Adipocyte (in vitro differentiated cells): ENCODE measurements at regions not wholly inside any gene's neighbourhood (a gene's known extent, or its start where the extent isn't known, plus 50 kb on each side); places are given as distances from the start of the nearest gene placed in this dataset.
A peak's percentile ranks its signal among the peaks of the same experiment; 100 is the strongest.

Source experiments
- DNase-seq: peaks from one replicate; pipeline ENCODE4 v3.0.0-alpha.2; 2015; ENCODE audit warnings: low read depth
- H3K27me3 ChIP-seq: replicated peaks from 2 replicates; pipeline ENCODE4 v1.7.0; 2013; ENCODE audit warnings: mild to moderate bottlenecking, low read length, moderate library complexity; ENCODE audit not compliant: control insufficient read depth, insufficient read depth
- H3K36me3 ChIP-seq: 2 replicates; pipeline ENCODE4 v1.7.0; 2013; ENCODE audit warnings: low read length, mild to moderate bottlenecking, moderate library complexity; ENCODE audit not compliant: control insufficient read depth, insufficient read depth, severe bottlenecking
- H3K4me1 ChIP-seq: 2 replicates; pipeline ENCODE4 v1.7.0; 2013; ENCODE audit warnings: mild to moderate bottlenecking, low read length, moderate library complexity; ENCODE audit not compliant: control insufficient read depth, insufficient read depth
- H3K4me3 ChIP-seq: 2 replicates; pipeline ENCODE4 v1.7.0; 2013; ENCODE audit warnings: mild to moderate bottlenecking, low read length, moderate library complexity
- H3K9ac ChIP-seq: 2 replicates; pipeline ENCODE4 v1.7.0; 2013; ENCODE audit warnings: mild to moderate bottlenecking, low read length, moderate library complexity
- H3K9me3 ChIP-seq: 2 replicates; pipeline ENCODE4 v1.7.0; 2013; ENCODE audit warnings: mild to moderate bottlenecking, low read length, moderate library complexity; ENCODE audit not compliant: control insufficient read depth

GRCh38 chr4:97353876-97354275 is 789.4 kb downstream of the STPG2 start:
- DNase-seq: no peak
- Histone ChIP-seq H3K27me3 (no peaks in the 10 kb centered on the region), H3K9ac (no peak overlapping the region), H3K4me3 (no peak overlapping the region), H3K36me3 (no peaks in the 10 kb centered on the region), H3K4me1 (no peaks in the 10 kb centered on the region), H3K9me3 (no peaks in the 10 kb centered on the region)

GRCh38 chr4:97359826-97360225 is 783.5 kb downstream of the STPG2 start:
- Histone ChIP-seq H3K9ac (no peak overlapping the region), H3K36me3 (no peaks in the 10 kb centered on the region), H3K4me3 (no peak overlapping the region), H3K27me3 (no peaks in the 10 kb centered on the region), H3K4me1 (no peaks in the 10 kb centered on the region), H3K9me3 (no peaks in the 10 kb centered on the region)
- DNase-seq: no peak

DNA sequence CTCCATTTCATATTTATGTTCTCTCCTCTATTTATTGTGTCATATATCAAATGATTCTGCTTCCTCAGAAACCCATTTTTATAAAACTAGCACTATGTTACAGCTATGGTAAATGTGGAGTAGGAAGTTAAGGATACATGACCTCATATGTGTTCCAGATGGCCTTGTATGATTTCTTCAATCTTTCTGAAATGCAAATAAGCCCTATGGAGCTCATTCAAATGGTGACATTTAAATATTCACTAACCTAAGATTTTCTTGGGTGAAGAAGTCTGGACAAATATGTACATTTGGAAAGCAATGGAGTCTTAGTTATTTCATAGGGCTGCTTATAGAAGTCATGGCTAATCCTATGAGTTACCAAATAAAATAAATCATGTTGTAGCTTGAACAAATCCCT is 782.5 kb downstream of the STPG2 start:
- H3K4me3 ChIP-seq: no peak overlapping the region
- H3K9ac ChIP-seq: no peak overlapping the region
- no peaks in the 10 kb centered on the region for H3K4me1 ChIP-seq
- no peak for DNase-seq
- H3K36me3 ChIP-seq: no peaks in the 10 kb centered on the region
- no peaks in the 10 kb centered on the region for H3K27me3 ChIP-seq
- H3K9me3 ChIP-seq: no peaks in the 10 kb centered on the region

- Histone ChIP-seq H3K4me3 (no peak overlapping the region), H3K9me3 (no peaks in the 10 kb centered on the region), H3K27me3 (no peaks in the 10 kb centered on the region), H3K9ac (no peak overlapping the region), H3K36me3 (no peaks in the 10 kb centered on the region), H3K4me1 (no peaks in the 10 kb centered on the region)
- peak; percentile 4 for DNase-seq
Measured at GRCh38 chr4:97367878-97368277, 775.4 kb downstream of the STPG2 start.

GRCh38 chr4:97370568-97370967 is 772.7 kb downstream of the STPG2 start:
- no peak overlapping the region for H3K9ac ChIP-seq
- no peak for DNase-seq
- H3K27me3 ChIP-seq: no peaks in the 10 kb centered on the region
- H3K9me3 ChIP-seq: peaks cover 3% of the 10 kb centered on the region
- no peaks in the 10 kb centered on the region for H3K36me3 ChIP-seq
- H3K4me1 ChIP-seq: no peaks in the 10 kb centered on the region
- no peak overlapping the region for H3K4me3 ChIP-seq

DNA sequence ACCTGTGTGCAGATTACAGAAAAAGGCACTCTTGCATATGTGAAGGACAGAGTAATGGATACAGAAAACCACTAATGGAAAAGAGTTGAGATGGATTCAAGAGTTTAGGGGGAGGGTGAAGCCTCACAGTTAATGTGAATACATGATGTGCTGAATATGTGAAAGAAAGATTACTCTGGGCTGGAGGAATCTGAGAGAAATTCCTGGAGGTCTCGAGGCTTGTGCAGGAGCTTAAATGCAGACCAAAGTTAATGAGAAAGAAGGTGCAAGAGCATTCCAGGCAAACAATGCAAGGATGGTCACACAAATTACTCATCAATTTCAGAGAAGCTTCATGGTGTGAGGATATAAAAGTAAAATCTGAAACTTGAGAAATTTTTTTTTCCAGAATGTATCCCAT is 768.8 kb downstream of the STPG2 start:
- Histone ChIP-seq H3K4me3 (no peak overlapping the region), H3K9me3 (peaks cover 3% of the 10 kb centered on the region), H3K4me1 (no peaks in the 10 kb centered on the region), H3K36me3 (no peaks in the 10 kb centered on the region), H3K27me3 (no peaks in the 10 kb centered on the region), H3K9ac (no peak overlapping the region)
- DNase-seq: no peak

DNA sequence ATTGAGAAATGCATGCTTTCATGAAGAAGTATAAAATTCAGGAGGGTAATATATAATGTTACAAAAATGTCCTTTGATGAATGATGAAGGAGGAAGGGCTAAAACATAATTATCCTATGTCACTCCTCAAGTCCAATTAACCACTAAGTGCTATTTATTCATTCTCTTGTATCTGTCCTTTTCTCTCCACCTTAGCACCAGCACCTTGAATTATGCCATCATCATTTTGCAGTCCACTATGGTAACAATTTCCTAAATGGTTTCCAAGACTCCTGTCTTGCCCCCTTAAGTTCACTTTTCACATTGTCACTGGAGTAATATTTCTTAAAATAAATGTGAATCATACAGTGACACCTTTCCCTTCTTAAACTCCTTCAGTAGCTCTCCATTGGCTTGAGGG is 756.3 kb downstream of the STPG2 start:
- no peak for DNase-seq
- H3K36me3 ChIP-seq: no peaks in the 10 kb centered on the region
- no peaks in the 10 kb centered on the region for H3K27me3 ChIP-seq
- no peaks in the 10 kb centered on the region for H3K9me3 ChIP-seq
- H3K4me3 ChIP-seq: no peak overlapping the region
- H3K4me1 ChIP-seq: no peaks in the 10 kb centered on the region
- no peak overlapping the region for H3K9ac ChIP-seq

DNA sequence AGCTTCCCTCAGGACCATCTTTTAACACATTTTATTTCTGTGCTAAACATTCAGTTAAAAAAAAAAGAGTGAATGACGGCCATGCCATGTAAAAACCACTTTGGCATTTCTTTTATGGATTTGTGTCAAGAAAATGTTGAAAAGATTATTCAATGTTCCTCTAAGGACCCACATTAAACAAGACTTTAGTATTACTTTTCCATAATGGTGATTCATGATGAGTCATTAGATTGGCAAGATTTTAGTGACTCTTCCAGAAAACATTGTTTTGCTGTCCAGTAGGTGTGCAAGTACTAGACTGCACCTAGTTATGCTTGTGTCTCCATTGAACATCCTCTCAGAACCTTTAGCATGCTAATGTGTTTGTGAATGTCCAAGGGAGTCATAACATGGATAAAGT is 748.6 kb downstream of the STPG2 start:
- H3K27me3 ChIP-seq: no peaks in the 10 kb centered on the region
- no peaks in the 10 kb centered on the region for H3K4me1 ChIP-seq
- H3K36me3 ChIP-seq: no peaks in the 10 kb centered on the region
- no peak for DNase-seq
- H3K4me3 ChIP-seq: no peak overlapping the region
- no peak overlapping the region for H3K9ac ChIP-seq
- H3K9me3 ChIP-seq: no peaks in the 10 kb centered on the region

- no peak overlapping the region for H3K4me3 ChIP-seq
Measured at GRCh38 chr4:97396097-97396496, 747.2 kb downstream of the STPG2 start.

DNA sequence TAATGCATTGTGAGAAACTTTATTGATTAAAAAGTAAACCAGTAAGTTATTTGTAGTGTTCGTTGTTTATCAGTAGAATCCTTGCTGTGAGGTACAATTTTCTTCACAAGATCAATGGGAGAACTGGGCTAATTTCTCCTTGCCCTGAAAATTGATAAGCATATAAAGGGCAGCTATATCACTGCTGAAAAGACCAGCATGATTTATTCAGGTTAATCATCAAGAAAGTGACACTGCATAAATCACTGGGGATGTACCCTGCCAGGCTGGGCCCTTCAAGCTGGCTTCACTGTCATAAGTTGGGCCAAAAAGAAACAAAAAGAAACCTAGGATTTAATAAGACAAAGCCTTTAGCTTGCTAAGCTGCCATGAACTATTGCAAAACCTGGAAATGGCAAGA is 746.7 kb downstream of the STPG2 start:
- DNase-seq: no peak
- H3K4me3 ChIP-seq: no peak overlapping the region
- H3K9me3 ChIP-seq: no peaks in the 10 kb centered on the region
- H3K4me1 ChIP-seq: no peaks in the 10 kb centered on the region
- no peak overlapping the region for H3K9ac ChIP-seq
- no peaks in the 10 kb centered on the region for H3K36me3 ChIP-seq
- H3K27me3 ChIP-seq: no peaks in the 10 kb centered on the region

More at GRCh38 chr4:97396097-97396496, 747.2 kb downstream of the STPG2 start:
- Histone ChIP-seq H3K9me3 (no peaks in the 10 kb centered on the region), H3K36me3 (no peaks in the 10 kb centered on the region), H3K9ac (no peak overlapping the region), H3K4me1 (no peaks in the 10 kb centered on the region), H3K27me3 (no peaks in the 10 kb centered on the region)
- DNase-seq: no peak

DNA sequence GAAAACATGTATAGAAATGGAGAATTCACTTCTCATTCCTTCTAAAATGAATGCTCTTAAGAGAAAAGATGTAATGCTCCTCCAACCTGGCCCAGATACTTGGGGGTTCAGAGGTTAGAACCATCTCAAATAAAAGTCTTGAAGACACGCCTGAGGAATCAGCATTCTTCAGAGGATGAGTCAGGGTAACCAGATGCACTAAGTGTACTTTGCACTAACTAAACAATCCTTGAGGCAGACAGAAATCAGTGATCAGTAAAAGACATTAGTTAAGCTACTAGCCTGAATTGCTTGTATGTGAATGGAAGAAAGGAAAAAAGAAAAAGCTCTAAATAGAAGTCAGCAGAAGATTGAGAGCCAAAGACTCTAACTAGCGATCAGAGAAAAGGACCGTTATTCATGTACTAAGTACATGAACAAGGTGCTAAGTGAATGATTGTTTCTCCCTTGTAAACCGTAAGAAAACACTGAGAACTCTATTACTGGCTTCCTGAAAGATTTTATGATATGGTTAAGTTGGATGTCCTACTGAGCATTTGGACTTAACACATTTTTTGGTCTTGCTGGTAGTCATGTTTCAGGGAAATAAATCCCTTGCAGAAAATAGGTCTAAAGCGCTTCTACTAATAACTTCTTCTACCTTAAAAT is 738.3 kb downstream of the STPG2 start:
- Histone ChIP-seq H3K9me3 (no peaks in the 10 kb centered on the region), H3K27me3 (no peaks in the 10 kb centered on the region), H3K4me3 (no peak overlapping the region), H3K36me3 (no peaks in the 10 kb centered on the region), H3K4me1 (no peaks in the 10 kb centered on the region), H3K9ac (no peak overlapping the region)
- no peak for DNase-seq

- H3K36me3 ChIP-seq: no peaks in the 10 kb centered on the region
- no peak overlapping the region for H3K4me3 ChIP-seq
- no peaks in the 10 kb centered on the region for H3K4me1 ChIP-seq
Measured at GRCh38 chr4:97411356-97411755, 731.9 kb downstream of the STPG2 start.

More at GRCh38 chr4:97411356-97411755, 731.9 kb downstream of the STPG2 start:
- Histone ChIP-seq H3K27me3 (no peaks in the 10 kb centered on the region), H3K9ac (no peak overlapping the region), H3K9me3 (peaks cover 4% of the 10 kb centered on the region)
- no peak for DNase-seq
